ENCODE measurements at regions not wholly inside any gene's neighbourhood (a gene's known extent, or its start where the extent isn't known, plus 50 kb on each side); places are given as distances from the start of the nearest gene placed in this dataset.

DNA sequence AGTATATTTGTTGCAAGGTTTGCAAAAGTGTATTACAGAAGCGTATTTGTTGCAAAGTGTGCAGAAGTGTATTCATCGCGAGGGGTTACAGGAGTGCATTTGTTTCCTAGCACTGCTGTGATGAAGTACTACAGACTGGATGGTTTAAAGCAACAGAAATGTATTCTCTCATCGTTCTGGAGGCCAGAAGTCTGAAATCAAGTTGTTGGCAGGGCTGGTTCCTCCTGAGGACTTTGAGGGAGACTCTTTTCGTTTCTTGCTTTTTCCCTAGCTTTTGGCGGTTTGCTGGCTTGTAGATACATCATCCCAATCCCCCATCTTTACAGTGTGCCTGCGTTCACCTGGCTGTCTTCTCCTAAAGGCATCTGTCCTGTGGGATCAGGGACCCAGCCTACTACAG lies 127.9 kb upstream of the USP29 start:
- CTCF ChIA-PET (ENCODE audit: partially characterized antibody), result no interaction called here
- Histone ChIP-seq H2BK120ac (replicated peaks; ENCODE audit: low read depth, low read length) (no peak overlapping the region), H3K27me3 (replicated peaks in 1 of 4; ENCODE audit: control insufficient read depth in 3 of 4, extremely low read depth in 1 of 4, insufficient read depth in 3 of 4, low read length in 3 of 4) (no peaks in the 10 kb centered on the region), H3K4me2 (ENCODE audit: insufficient read depth in 1 of 2, low read depth in 2 of 2, low read length in 2 of 2) (no peak overlapping the region), H3K36me3 (ENCODE audit: control insufficient read depth in 2 of 4, insufficient read depth in 4 of 4, low read length in 3 of 4) (no peaks in the 10 kb centered on the region), H2AFZ (ENCODE audit: low read length) (no peak overlapping the region), H3K23ac (ENCODE audit: insufficient read length) (no peak overlapping the region), H3K9ac (replicated peaks in 1 of 4; ENCODE audit: extremely low read depth in 1 of 4, low read depth in 3 of 4, low read length in 3 of 4) (no peak overlapping the region), H3K4me3 (ENCODE audit: extremely low read depth in 1 of 4, insufficient read depth in 2 of 4, low read depth in 3 of 4, low read length in 4 of 4) (no peak overlapping the region), H3K4me1 (replicated peaks in 1 of 4; ENCODE audit: control insufficient read depth in 3 of 4, insufficient read depth in 4 of 4, low read length in 3 of 4) (no peaks in the 10 kb centered on the region), H2BK15ac (ENCODE audit: low read length) (no peak overlapping the region), H3K27ac (ENCODE audit: low read depth, low read length) (no peak overlapping the region), H4K8ac (ENCODE audit: extremely low read depth, insufficient read depth, low read length) (no peak overlapping the region), H2AK5ac (ENCODE audit: low read depth, low read length) (no peak overlapping the region), H3K18ac (ENCODE audit: extremely low read depth, low read length) (no peak overlapping the region), H2BK5ac (ENCODE audit: low read depth, low read length) (no peak overlapping the region), H3K79me2 (ENCODE audit: control insufficient read depth in 1 of 2, insufficient read depth in 2 of 2, low read length in 2 of 2) (no peaks in the 10 kb centered on the region), H4K20me1 (replicated peaks in 1 of 2; ENCODE audit: control insufficient read depth in 1 of 2, insufficient read depth in 2 of 2, low read length in 2 of 2) (no peaks in the 10 kb centered on the region), H3K9me3 (ENCODE audit: insufficient read depth in 2 of 2, low read depth in 1 of 2, low read length in 1 of 2) (peaks cover 55 to 91% of the 10 kb centered on the region in 2 experiments), H4K5ac (ENCODE audit: insufficient read length, low read depth, low read length) (no peak overlapping the region), H2BK12ac (ENCODE audit: low read depth, low read length) (no peak overlapping the region), H3K14ac (ENCODE audit: insufficient read length) (no peak overlapping the region), H3K23me2 (ENCODE audit: low read depth, low read length) (no peaks in the 10 kb centered on the region), H3K4ac (replicated peaks; ENCODE audit: insufficient read length, low read depth, low read length) (no peak overlapping the region), H3K79me1 (ENCODE audit: low read depth, low read length) (no peaks in the 10 kb centered on the region), H2BK20ac (ENCODE audit: low read length) (no peak overlapping the region), H4K91ac (replicated peaks; ENCODE audit: insufficient read length, low read length) (no peak overlapping the region), H3K56ac (replicated peaks; ENCODE audit: insufficient read length, low read depth, low read length) (no peak overlapping the region)
- TF ChIP-seq CREB1 (IDR thresholded peaks at IDR 0.05) (no peak), EP300 (IDR thresholded peaks at IDR 0.05; ENCODE audit: borderline replicate concordance in 1 of 2, low read depth in 2 of 2, low read length in 2 of 2) (no peak), ATF3 (IDR thresholded peaks at IDR 0.05; ENCODE audit: insufficient read depth, low read depth, low read length) (no peak), BRCA1 (IDR thresholded peaks at IDR 0.05; ENCODE audit: low read depth, low read length) (no peak), ASH2L (IDR thresholded peaks at IDR 0.05; ENCODE audit: low read length) (no peak), EZH2 (IDR thresholded peaks at IDR 0.05; ENCODE audit: low read depth, low read length, severe bottlenecking) (no peak), SRF (IDR thresholded peaks at IDR 0.05; ENCODE audit: low read depth, low read length) (no peak), HDAC6 (IDR thresholded peaks at IDR 0.05; ENCODE audit: low read depth, low read length) (no peak), POU5F1 (IDR thresholded peaks at IDR 0.05; ENCODE audit: low read depth, low read length) (no peak)
- POLR2A ChIA-PET (ENCODE audit: partially characterized antibody), result no interaction called here
- FAIRE-seq (no peak), DNase-seq (ENCODE audit: low read depth in 1 of 2, low spot score in 2 of 2) (no peak)
- 69% methylated on average over 7 of the region's 7 CpGs; no CpG with 5 or more reads in 1 of the 2 experiments for WGBS, 2 experiments (ENCODE audit: extremely low coverage in 1 of 2, insufficient coverage in 1 of 2, insufficient read length in 1 of 2, insufficient replicate concordance in 2 of 2, low coverage in 1 of 2, low lambda C conversion rate in 2 of 2, missing lambda C conversion rate in 1 of 2)
